Pancreas (tissue), 10 donors: ENCODE measurements at regions not wholly inside any gene's neighbourhood (a gene's known extent, or its start where the extent isn't known, plus 50 kb on each side); places are given as distances from the start of the nearest gene placed in this dataset.

ENCODE experiments used
- ATAC-seq, 4 donors: fragments of 200-7000 bp; cut with Tn5 transposase; one replicate each; pipeline versions ENCODE4 v1.8.0 to v1.9.1; 2020; ENCODE audit warnings: mild to moderate bottlenecking in 4 of 4, moderate library complexity in 4 of 4
- DNase-seq, 6 donors: peaks; one replicate each; pipeline ENCODE4 v3.0.0-alpha.2; 2020
- FAIRE-seq: peaks from 2 replicates; lab custom pipeline; 2012; peaks lifted over from hg19 to GRCh38; lab: Jason Lieb, UNC
- H3K27ac ChIP-seq, 4 donors: fragments of 200-600 bp; sonication (generic); 1 replicate in 3 of 4; 2 replicates in 1 of 4; pipeline versions ENCODE4 v1.5.0 to v1.8.0; 2020
- H3K27me3 ChIP-seq, 4 donors: fragments of 200-600 bp; one replicate each; pipeline ENCODE4 v1.8.0; 2021
- H3K36me3 ChIP-seq, 3 donors: fragments of 200-600 bp; sonication (generic) in 1 of 3; one replicate each; pipeline versions ENCODE4 v1.5.0 to v1.8.0; 2020 to 2021
- H3K4me1 ChIP-seq, 3 donors: fragments of 200-600 bp; one replicate each; pipeline ENCODE4 v1.8.0; 2021
- H3K4me3 ChIP-seq, 4 donors: fragments of 200-600 bp; sonication (generic) in 2 of 4; one replicate each; pipeline versions ENCODE4 v1.5.0 to v1.8.0; 2020 to 2021
- H3K9me3 ChIP-seq, 4 donors: fragments of 200-600 bp; one replicate each; pipeline ENCODE4 v1.8.0; 2021
- CTCF ChIP-seq, 4 donors: fragments of 200-600 bp; sonication (generic) in 3 of 4; IDR thresholded peaks; one replicate each; pipeline versions ENCODE4 v1.5.0 to v1.8.0; 2021; ENCODE audit warnings: antibody characterized with exemption in 4 of 4
- WGBS, 2 donors: extraction: QIAGEN DNeasy Blood & Tissue Kit; methylation state at CpG; one replicate each; pipeline ENCODE4 v1.1.7; 2013; 5-methylcytosine and 5-hydroxymethylcytosine counted together
- intact Hi-C, 3 donors: fragments of 100-400 bp; cut with DNase I; formaldehyde crosslinking; loops; one replicate each; pipeline versions ENCODE4 v1.11.1 to v1.14.2; 2022
- donor health status: healthy with polysubstance abuse.
- donor health status: DM: no; HTN: no; CAD: no; lungs with moderate emphysema.
- donor health status: DM: no; HTN: no; CAD: no.
- donor health status: control.
- donor health status: control.
- donor health status: Bipolar disorder and iron deficiency.
- donor health status: DM: yes; HTN: yes; CAD: no.
- donor health status: DM: no; HTN: no; CAD: no.
- donor health status: DM: no; HTN: no; CAD: no.
- donor health status: DM: yes; HTN: yes; CAD: no.

- H3K27ac ChIP-seq: no peak overlapping the region
- no peak for FAIRE-seq
- 61 to 66% methylated on average over 11 of the region's 11 CpGs for WGBS, 2 donors
- H3K4me3 ChIP-seq: no peak overlapping the region
- TF ChIP-seq CTCF (IDR thresholded peaks at IDR 0.05): no peak
- intact Hi-C loops: no loop called here
- DNase-seq: no peak
- no peaks in the 10 kb centered on the region for H3K9me3 ChIP-seq
- no peaks in the 10 kb centered on the region for H3K4me1 ChIP-seq
- no peak for ATAC-seq
- no peaks in the 10 kb centered on the region for H3K27me3 ChIP-seq
- H3K36me3 ChIP-seq: no peaks in the 10 kb centered on the region
Measured at GRCh38 chr6:14380901-14381828, 263.6 kb downstream of the CD83 start.

GRCh38 chr6:14381829-14382677 lies 264.5 kb downstream of the CD83 start:
- H3K27me3 ChIP-seq: no peaks in the 10 kb centered on the region
- intact Hi-C loops: no loop called here
- no peak for FAIRE-seq
- H3K4me3 ChIP-seq: no peak overlapping the region
- no peak overlapping the region for H3K27ac ChIP-seq
- H3K36me3 ChIP-seq: no peaks in the 10 kb centered on the region
- no peaks in the 10 kb centered on the region for H3K4me1 ChIP-seq
- TF ChIP-seq CTCF (IDR thresholded peaks at IDR 0.05): no peak
- WGBS, 2 donors: 83% methylated on average over 10 of the region's 10 CpGs
- ATAC-seq: no peak
- no peak for DNase-seq
- H3K9me3 ChIP-seq: no peaks in the 10 kb centered on the region

DNA sequence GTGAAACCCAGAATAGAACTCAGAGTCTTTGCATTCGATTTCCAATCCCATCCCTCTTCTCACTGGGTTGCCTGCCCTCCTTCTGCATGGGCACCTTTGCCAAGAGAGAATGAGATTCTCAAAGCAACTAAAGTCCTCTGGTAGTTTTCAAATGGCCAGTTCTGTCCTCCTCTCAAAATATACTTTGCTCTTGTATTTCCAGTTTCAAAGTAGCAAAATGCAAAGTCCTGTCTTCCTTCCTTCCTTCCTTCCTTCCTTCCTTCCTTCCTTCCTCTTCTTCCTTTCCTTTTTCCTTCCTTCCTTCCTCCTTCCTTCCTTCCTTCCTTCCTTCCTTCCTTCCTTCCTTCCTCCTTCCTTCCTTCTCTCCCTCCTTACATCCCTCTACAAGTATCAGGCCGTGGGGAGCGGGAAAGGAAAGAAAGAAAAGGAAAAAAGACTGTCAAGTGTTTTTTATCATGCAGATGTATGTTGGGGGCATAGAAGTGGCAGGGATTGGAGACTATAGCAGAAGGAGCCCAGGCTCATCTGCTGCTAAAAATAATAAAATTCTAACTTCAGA lies 265.2 kb downstream of the CD83 start:
- H3K27ac ChIP-seq: no peak overlapping the region
- no peaks in the 10 kb centered on the region for H3K4me1 ChIP-seq
- 75 to 91% methylated on average over 3 of the region's 3 CpGs for WGBS, 2 donors
- ATAC-seq (no peak), DNase-seq (no peak), FAIRE-seq (no peak)
- no peaks in the 10 kb centered on the region for H3K27me3 ChIP-seq
- no peak overlapping the region for H3K4me3 ChIP-seq
- intact Hi-C loops: no loop called here
- no peaks in the 10 kb centered on the region for H3K9me3 ChIP-seq
- H3K36me3 ChIP-seq: no peaks in the 10 kb centered on the region
- no peak for TF ChIP-seq CTCF (IDR thresholded peaks at IDR 0.05)

GRCh38 chr6:14383393-14384174 lies 266.0 kb downstream of the CD83 start:
- Histone ChIP-seq H3K9me3 (no peaks in the 10 kb centered on the region), H3K4me3 (no peak overlapping the region), H3K27me3 (no peaks in the 10 kb centered on the region), H3K27ac (peak overlapping the region in 1 of 4 donors; percentile 35), H3K4me1 (no peaks in the 10 kb centered on the region), H3K36me3 (no peaks in the 10 kb centered on the region)
- DNase-seq (no peak), ATAC-seq (peak in 2 of 4 donors; percentile 19 to 72), FAIRE-seq (no peak)
- TF ChIP-seq CTCF (IDR thresholded peaks at IDR 0.05): no peak
- 69 to 85% methylated on average over 5 of the region's 5 CpGs for WGBS, 2 donors
- intact Hi-C loops: no loop called here
